HG02885 (cell line): ENCODE measurements at regions not wholly inside any gene's neighbourhood (a gene's known extent, or its start where the extent isn't known, plus 50 kb on each side); places are given as distances from the start of the nearest gene placed in this dataset.

Source experiments
- ATAC-seq: cut with Tn5 transposase; IDR thresholded peaks from one replicate; pipeline ENCODE4 v1.9.1; 2021; ENCODE audit warnings: mild to moderate bottlenecking; ENCODE audit not compliant: unreplicated experiment, poor library complexity

- no peak for ATAC-seq
Measured at GRCh38 chr18:39030124-39030655, 1464.6 kb upstream of the CELF4 start.

- no peak for ATAC-seq
Measured at GRCh38 chr18:39025531-39025930, 1459.9 kb upstream of the CELF4 start.

GRCh38 chr18:39019989-39020388 is 1454.4 kb upstream of the CELF4 start:
- ATAC-seq = no peak

DNA sequence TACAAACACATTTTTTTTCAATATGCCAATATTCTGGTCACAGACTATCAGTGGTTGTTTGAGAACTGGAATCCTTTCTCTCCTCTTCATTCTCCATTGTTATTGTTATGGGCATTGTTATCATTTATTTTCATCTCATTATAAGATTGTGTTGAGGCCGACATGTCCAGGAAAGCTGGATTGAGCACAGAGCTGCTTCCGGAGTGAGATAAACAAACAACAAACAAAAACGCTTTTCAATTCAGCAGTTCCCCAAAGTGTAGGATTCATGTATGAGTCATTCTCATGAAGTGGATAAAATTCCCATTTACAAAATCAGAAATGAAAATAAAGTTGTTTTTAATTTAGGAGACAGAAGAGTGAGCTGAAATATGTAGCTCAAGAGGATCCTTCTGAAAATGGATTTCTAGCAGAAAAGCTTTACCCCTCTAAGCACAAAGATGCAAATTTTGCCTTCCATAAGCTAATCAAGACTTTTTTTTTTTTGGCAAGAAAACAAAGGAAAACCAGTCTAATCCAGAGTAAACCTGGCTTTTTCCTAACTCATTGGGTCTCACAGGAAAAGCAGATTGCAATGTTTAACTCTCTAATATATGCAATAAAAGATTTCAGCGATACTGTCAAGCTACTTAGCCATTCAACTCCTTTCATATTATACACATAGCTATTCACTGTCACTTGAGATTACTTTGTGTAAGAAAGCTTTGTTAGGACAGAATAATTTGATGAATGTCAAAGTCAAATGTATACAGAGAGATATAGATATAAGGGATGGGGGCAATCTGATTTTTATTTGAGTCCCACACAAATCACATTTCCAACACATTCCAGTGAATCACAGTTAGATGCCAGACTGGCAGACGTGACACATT is 1441.7 kb upstream of the CELF4 start:
- ATAC-seq = no peak

- no peak for ATAC-seq
Measured at GRCh38 chr18:38996056-38996455, 1430.5 kb upstream of the CELF4 start.

- ATAC-seq = no peak
Measured at GRCh38 chr18:38993342-38993741, 1427.7 kb upstream of the CELF4 start.

GRCh38 chr18:38984968-38985367 is 1419.4 kb upstream of the CELF4 start:
- no peak for ATAC-seq

GRCh38 chr18:38982072-38982471 is 1416.5 kb upstream of the CELF4 start:
- ATAC-seq = no peak

DNA sequence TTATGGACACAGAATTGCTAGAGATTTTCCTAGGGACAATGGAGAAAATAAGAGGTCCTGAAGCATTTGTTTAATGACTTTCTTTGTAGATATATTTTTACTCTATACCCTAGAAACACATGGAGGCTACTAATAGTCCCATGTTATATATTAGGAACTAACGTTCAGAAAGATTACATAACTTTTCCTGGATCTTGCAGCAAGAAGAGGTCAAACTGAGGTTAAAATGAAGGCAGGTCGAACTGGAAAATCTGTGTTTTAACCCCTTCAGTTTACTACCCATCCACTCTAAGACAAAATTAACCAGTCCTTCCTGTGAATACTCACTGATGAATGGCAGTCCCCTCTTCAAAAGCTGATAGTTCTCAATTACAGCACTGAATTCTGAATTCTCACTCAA is 1415.8 kb upstream of the CELF4 start:
- ATAC-seq = no peak

DNA sequence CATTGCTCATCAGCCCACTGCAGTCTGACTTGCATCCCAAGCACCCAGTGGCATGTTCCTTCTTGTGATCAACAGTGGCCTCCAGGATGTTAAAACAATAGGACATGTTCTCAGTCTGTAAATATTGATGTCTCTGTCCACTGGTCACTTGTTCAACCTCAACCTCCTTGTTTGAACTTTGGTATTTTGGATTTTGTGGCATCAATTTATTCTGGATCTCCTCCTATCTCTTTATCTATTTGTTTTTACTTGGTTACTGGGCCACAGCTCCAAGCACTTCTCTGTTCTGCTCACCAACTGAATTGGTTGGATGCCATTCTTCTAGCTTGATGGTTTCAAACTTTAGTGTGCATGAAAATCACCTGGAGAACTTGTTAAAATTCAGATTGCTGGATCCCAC is 1414.8 kb upstream of the CELF4 start:
- ATAC-seq = no peak

DNA sequence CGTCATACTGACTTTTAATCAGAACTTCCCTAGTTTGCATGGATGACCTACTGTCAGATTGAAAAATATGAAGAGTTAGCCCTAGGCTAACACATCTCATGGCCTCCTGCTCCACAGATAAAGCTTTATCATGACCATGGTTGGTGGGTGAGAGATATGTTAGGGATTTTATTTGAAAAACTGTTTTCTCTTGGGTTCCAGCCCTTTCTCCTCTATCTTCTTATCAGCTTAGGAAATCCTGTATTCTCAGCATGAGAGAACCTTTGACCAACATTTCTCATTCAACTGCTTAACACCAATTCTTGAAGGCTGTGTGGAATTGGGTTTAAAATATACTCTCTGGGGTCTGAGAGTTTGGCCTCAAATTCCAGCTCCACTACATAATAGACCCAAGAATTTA is 1407.0 kb upstream of the CELF4 start:
- ATAC-seq = no peak

- no peak for ATAC-seq
Measured at GRCh38 chr18:38971881-38972280, 1406.3 kb upstream of the CELF4 start.

DNA sequence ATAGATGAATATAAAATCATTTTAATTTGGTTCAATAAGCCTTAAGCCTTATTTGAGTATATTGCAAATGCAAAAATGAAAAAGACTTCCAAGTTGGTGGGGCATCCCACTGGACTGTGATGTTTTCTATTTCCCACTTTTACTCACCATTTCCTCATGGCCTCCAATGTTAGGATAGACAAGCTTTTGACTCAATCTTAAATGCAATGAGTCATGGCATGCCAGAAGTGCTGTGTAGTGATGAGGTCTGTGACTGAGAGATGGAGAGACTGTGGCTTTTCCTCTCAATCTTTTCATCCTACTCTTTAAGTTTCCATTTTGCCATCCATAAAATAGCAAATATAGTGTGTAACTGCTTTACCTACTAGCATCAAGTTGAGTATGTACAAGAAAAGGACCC is 1401.2 kb upstream of the CELF4 start:
- no peak for ATAC-seq

DNA sequence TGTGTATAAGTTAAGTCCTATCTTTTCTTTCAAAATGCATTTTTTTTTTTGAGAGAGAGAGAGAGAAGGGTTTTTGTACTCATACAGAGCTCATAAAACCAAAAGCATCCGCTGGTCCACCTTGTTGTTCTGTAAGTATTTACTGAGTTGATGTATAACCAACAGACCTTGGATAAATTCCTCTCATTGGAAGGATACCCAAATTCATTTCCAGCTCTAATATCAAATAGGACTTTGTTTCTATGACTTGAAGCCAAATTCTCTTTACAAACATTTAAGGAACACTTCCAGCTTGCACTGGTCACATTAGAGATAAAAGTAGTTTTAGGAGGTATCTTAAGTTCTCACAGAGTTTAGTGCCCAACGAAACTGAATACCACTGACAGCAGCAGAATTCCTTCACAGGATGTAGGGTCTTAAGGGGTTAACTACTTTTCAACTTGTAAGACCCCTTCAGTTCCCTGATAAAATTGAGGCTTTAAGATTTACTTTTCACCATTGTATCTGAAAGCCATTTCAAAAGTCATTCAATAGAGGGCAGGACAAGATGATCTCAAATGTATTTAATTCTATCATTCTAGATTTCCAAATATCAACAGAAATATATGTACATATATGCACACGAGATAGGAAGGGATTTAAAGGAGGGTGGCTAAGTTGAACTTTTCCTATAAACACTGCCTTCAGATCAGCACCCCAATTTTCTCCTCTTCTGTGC is 1398.5 kb upstream of the CELF4 start:
- no peak for ATAC-seq

DNA sequence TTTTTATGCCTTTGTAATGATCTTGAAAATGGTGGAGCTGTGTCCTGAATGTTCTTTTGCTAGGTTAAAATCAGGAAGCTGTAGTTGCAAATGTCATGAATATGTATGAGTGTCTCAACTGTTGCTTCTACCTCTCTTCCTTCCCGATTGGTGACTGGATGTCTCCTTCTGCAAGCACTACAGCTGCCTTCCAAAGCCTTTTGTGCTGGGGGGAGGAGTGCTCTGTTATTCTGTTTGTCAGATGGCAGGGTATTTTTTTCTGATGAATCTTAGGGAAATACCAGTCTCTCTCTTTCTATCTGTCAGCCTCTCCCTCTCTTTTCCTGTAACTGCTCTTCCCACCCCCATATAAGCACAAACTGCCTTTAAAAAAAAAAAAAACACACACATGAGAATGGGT is 1396.3 kb upstream of the CELF4 start:
- ATAC-seq = no peak

DNA sequence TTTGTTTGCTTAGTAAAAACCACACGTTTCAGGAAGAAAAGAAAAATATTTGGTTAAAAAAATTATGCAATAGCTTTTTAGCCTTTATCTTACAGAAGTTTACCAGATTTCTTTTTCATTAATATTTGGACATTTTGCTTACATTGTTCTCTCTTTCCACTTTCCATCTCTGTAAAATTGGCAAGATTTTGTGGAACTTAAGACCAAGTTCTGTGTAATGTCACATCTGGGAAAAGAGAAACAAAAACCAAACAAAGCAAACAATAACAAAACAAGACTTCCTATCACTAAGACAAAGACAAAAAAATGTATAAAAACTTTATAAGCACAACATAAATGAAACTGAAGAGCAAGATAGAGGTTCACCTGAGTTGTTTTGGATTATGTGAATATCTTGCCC is 1392.1 kb upstream of the CELF4 start:
- no peak for ATAC-seq

DNA sequence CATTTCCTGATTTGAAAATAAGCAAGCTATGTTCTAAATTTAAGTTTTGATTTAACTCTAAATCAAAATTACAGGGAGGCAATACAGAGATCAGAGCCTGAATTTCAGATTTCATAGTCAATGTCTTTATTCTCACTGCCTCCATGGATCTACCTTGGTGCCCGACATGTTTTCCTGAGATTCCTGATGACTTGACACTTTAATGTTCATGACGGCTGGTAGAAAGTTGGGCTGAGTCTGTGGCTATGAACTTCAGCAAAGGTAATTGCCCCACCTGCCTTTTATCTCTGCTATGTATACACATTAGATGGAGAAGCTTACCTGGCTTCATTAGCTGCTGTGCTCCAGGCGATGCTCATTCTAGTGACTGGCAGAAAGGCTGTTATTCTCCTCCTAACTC is 1390.5 kb upstream of the CELF4 start:
- no peak for ATAC-seq

- ATAC-seq = no peak
Measured at GRCh38 chr18:38951633-38952032, 1386.0 kb upstream of the CELF4 start.

DNA sequence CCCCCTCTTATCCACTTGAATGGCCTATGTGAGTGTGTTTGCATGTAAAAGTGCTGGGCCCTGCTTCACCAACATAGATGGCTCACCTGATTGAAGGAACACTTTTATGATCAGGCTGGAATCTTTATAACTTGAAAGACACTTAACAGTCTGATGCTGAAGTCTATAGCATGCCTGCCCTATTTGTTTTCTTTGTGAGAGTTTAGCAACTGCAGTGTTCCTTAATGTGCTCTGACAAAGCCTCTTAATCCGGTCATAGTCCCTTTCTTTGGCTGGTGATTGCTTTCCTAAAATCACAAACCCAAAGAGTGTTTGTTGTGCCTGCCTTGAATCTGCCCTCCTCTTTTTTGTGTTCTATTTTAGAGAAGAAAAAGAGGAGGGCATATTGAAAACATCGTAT is 1382.8 kb upstream of the CELF4 start:
- ATAC-seq = no peak

DNA sequence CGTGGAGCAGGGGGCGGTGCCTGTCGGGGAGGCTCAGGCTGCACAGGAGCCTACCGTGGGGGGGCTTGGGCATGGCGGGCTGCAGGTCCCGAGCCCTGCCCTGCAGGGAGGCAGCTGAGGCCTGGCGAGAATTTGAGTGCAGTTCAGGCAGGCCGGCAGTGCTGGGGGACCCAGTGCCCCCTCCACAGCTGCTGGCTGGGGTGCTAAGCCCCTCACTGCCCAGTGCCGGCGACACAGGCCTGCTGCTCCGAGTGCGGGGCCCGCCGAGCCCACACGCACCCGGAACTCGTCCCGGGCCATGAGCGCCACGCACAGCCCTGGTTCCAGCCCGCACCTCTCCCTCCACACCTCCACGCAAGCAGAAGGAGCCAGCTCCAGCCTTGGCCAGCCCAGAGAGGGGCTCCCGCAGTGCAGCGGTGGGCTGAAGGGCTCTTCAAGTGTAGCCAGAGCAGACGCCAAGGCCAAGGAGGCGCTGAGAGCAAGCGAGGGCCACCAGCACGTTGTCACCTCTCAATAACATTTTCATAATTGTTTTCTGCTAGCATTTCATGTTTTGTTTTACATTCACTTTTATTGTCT is 1378.9 kb upstream of the CELF4 start:
- no peak for ATAC-seq
